Uterus (tissue), 3 donors: ENCODE measurements at regions not wholly inside any gene's neighbourhood (a gene's known extent, or its start where the extent isn't known, plus 50 kb on each side); places are given as distances from the start of the nearest gene placed in this dataset.

Experiments used
- DNase-seq, 2 donors: peaks; one replicate each; pipeline ENCODE4 v3.0.0-alpha.2; 2019 to 2020
- H3K27ac ChIP-seq, 2 donors: fragments of 200-600 bp; sonication (generic); 1 replicate in 1 of 2; 2 replicates in 1 of 2; pipeline ENCODE4 v1.5.1; 2016 to 2018
- H3K27me3 ChIP-seq, 2 donors: fragments of 200-600 bp; sonication (generic); one replicate each; pipeline ENCODE4 v1.5.1; 2018 to 2019; ENCODE audit warnings: control low read depth in 1 of 2
- H3K36me3 ChIP-seq, 2 donors: fragments of 200-600 bp; sonication (generic); one replicate each; pipeline ENCODE4 v1.5.1; 2019; ENCODE audit warnings: control low read depth in 1 of 2
- H3K4me1 ChIP-seq, 2 donors: fragments of 200-600 bp; sonication (generic); one replicate each; pipeline ENCODE4 v1.5.1; 2018 to 2019; ENCODE audit warnings: control low read depth in 1 of 2
- H3K4me3 ChIP-seq, 2 donors: fragments of 200-600 bp; sonication (generic); 1 replicate in 1 of 2; 2 replicates in 1 of 2; pipeline ENCODE4 v1.5.1; 2018 to 2019; ENCODE audit warnings: mild to moderate bottlenecking in 1 of 2
- H3K9me3 ChIP-seq, 2 donors: fragments of 200-600 bp; sonication (generic); one replicate each; pipeline ENCODE4 v1.5.1; 2019; ENCODE audit warnings: control low read depth in 1 of 2
- CTCF ChIP-seq, 4 experiments: fragments of 200-600 bp in 2 of 4; fragments of 450-650 bp in 2 of 4; sonication (generic) in 2 of 4; IDR thresholded peaks; one replicate each; pipeline ENCODE4 v1.5.1; 2016 to 2019; ENCODE audit warnings: antibody characterized with exemption in 4 of 4, mild to moderate bottlenecking in 2 of 4, moderate library complexity in 1 of 4
- POLR2A ChIP-seq, 2 donors: fragments of 450-650 bp; IDR thresholded peaks; one replicate each; pipeline ENCODE4 v1.6.1; 2016; ENCODE audit warnings: antibody characterized with exemption in 2 of 2, mild to moderate bottlenecking in 1 of 2, moderate library complexity in 1 of 2
- intact Hi-C: fragments of 100-400 bp; cut with DNase I; formaldehyde crosslinking; loops from one replicate; pipeline ENCODE4 v1.15.1; 2023; ENCODE audit warnings: low total_unique reads
- donor health status: DM: yes; HTN: yes; CAD: no.

GRCh38 chr12:34288963-34289345, 266.7 kb downstream of the ALG10 start:
- Histone ChIP-seq H3K27ac (no peak overlapping the region), H3K4me3 (no peak overlapping the region), H3K27me3 (no peaks in the 10 kb centered on the region), H3K36me3 (no peaks in the 10 kb centered on the region), H3K4me1 (no peaks in the 10 kb centered on the region), H3K9me3 (no peaks in the 10 kb centered on the region)
- intact Hi-C loops = no loop called here
- DNase-seq = no peak
- TF ChIP-seq POLR2A (IDR thresholded peaks at IDR 0.05) (no peak), CTCF (IDR thresholded peaks at IDR 0.05) (no peak)

GRCh38 chr12:34289431-34290380, 267.4 kb downstream of the ALG10 start:
- Histone ChIP-seq H3K4me3 (no peak overlapping the region), H3K36me3 (no peaks in the 10 kb centered on the region), H3K4me1 (no peaks in the 10 kb centered on the region), H3K9me3 (no peaks in the 10 kb centered on the region), H3K27ac (no peak overlapping the region), H3K27me3 (no peaks in the 10 kb centered on the region)
- TF ChIP-seq CTCF (IDR thresholded peaks at IDR 0.05) (no peak), POLR2A (IDR thresholded peaks at IDR 0.05) (no peak)
- intact Hi-C loops = no loop called here
- peak in 1 of 2 donors; percentile 5 for DNase-seq

GRCh38 chr12:34290381-34290995, 268.2 kb downstream of the ALG10 start:
- Histone ChIP-seq H3K9me3 (no peaks in the 10 kb centered on the region), H3K27ac (no peak overlapping the region), H3K4me1 (no peaks in the 10 kb centered on the region), H3K27me3 (no peaks in the 10 kb centered on the region), H3K36me3 (no peaks in the 10 kb centered on the region), H3K4me3 (no peak overlapping the region)
- TF ChIP-seq POLR2A (IDR thresholded peaks at IDR 0.05) (no peak), CTCF (IDR thresholded peaks at IDR 0.05) (no peak)
- peak in 1 of 2 donors; percentile 6 for DNase-seq
- intact Hi-C loops = no loop called here

GRCh38 chr12:34291001-34291400, 268.7 kb downstream of the ALG10 start:
- Histone ChIP-seq H3K27me3 (no peaks in the 10 kb centered on the region), H3K9me3 (no peaks in the 10 kb centered on the region), H3K4me1 (no peaks in the 10 kb centered on the region), H3K4me3 (no peak overlapping the region), H3K27ac (no peak overlapping the region), H3K36me3 (no peaks in the 10 kb centered on the region)
- intact Hi-C loops = no loop called here
- no peak for DNase-seq
- TF ChIP-seq CTCF (IDR thresholded peaks at IDR 0.05) = no peak

GRCh38 chr12:34291426-34291901, 269.2 kb downstream of the ALG10 start:
- Histone ChIP-seq H3K4me1 (no peaks in the 10 kb centered on the region), H3K27ac (no peak overlapping the region), H3K36me3 (no peaks in the 10 kb centered on the region), H3K4me3 (no peak overlapping the region), H3K9me3 (no peaks in the 10 kb centered on the region), H3K27me3 (no peaks in the 10 kb centered on the region)
- intact Hi-C loops = no loop called here
- peak in 1 of 2 donors; percentile 6 for DNase-seq
- no peak for TF ChIP-seq CTCF (IDR thresholded peaks at IDR 0.05)
- no peak for TF ChIP-seq POLR2A (IDR thresholded peaks at IDR 0.05)
